K562 (cell line): ENCODE measurements at regions not wholly inside any gene's neighbourhood (a gene's known extent, or its start where the extent isn't known, plus 50 kb on each side); places are given as distances from the start of the nearest gene placed in this dataset.

Source experiments
- ATAC-seq: fragments of 200-7000 bp; cut with Tn5 transposase; 3 replicates; pipeline ENCODE4 v1.9.1; 2020; ENCODE audit warnings: moderate library complexity
- BruUV-seq: library from RNA; stranded (reverse); fragments of 400-500 nt; replicated peaks from 2 replicates; lab custom pipeline; 2021; lab: Mats Ljungman, UMichigan
- CTCF ChIA-PET: fragments of 300-600 bp; formaldehyde crosslinking; extraction: SDS; loops from one replicate; lab custom pipeline; 2021; ENCODE audit warnings: low intra/inter-chr PET ratio; lab: Yijun Ruan, JAX
- POLR2A ChIA-PET: fragments of 300-600, 350-650 bp; sonication (Branson Sonifier 250); formaldehyde crosslinking; extraction: SDS; loops from one replicate; lab custom pipeline; 2021; ENCODE audit warnings: antibody characterized with exemption, inconsistent platforms; lab: Yijun Ruan, JAX
- DNase-seq, 4 experiments: peaks; one replicate each; pipeline versions ENCODE4 v3.0.0 to v3.0.0-alpha.2; 2011 to 2018; ENCODE audit warnings: low spot score in 3 of 4, mixed read lengths in 3 of 4; ENCODE audit errors: extremely low read depth in 1 of 4
- FAIRE-seq: peaks from 2 replicates; lab custom pipeline; 2011; peaks lifted over from hg19 to GRCh38; lab: Jason Lieb, UNC
- H2AFZ ChIP-seq: 2 replicates; pipeline ENCODE4 v1.6.0; 2011; ENCODE audit warnings: low read depth, low read length, control low read depth, inconsistent platforms
- H3K27ac ChIP-seq: fragments of 200-600 bp; 3 replicates; pipeline ENCODE4 v1.8.0; 2011; ENCODE audit warnings: low read depth, mild to moderate bottlenecking, control low read depth, inconsistent platforms, low read length, moderate library complexity, mixed read lengths; ENCODE audit errors: extremely low read depth
- H3K27me3 ChIP-seq, 2 experiments: fragments of 300-600 bp in 1 of 2; 2 replicates in 1 of 2; 3 replicates in 1 of 2; pipeline versions ENCODE4 v1.6.0 to v1.8.0; 2011; ENCODE audit warnings: inconsistent platforms in 2 of 2, low read length in 2 of 2, mild to moderate bottlenecking in 1 of 2, mixed read lengths in 1 of 2, moderate library complexity in 1 of 2; ENCODE audit not compliant: control insufficient read depth in 2 of 2, insufficient read depth in 2 of 2
- H3K36me3 ChIP-seq: fragments of 300-600 bp; 3 replicates; pipeline ENCODE4 v1.8.0; 2011; ENCODE audit warnings: mild to moderate bottlenecking, low read length, inconsistent platforms; ENCODE audit not compliant: control insufficient read depth, insufficient read depth
- H3K4me1 ChIP-seq, 2 experiments: fragments of 200-600 bp in 1 of 2; replicated peaks in 1 of 2; 2 replicates in 1 of 2; 3 replicates in 1 of 2; pipeline versions ENCODE4 v1.5.1 to v1.8.0; 2011; ENCODE audit warnings: inconsistent platforms in 2 of 2, low read length in 2 of 2, mild to moderate bottlenecking in 1 of 2, mixed read lengths in 1 of 2, moderate library complexity in 1 of 2; ENCODE audit not compliant: control insufficient read depth in 2 of 2, insufficient read depth in 2 of 2
- H3K4me2 ChIP-seq: 2 replicates; pipeline ENCODE4 v1.6.1; 2011; ENCODE audit warnings: low read length, control low read depth, inconsistent platforms, mixed read lengths; ENCODE audit not compliant: insufficient read depth
- H3K4me3 ChIP-seq: fragments of 200-600 bp; sonication (generic), shearing (Covaris generic); 2 replicates; pipeline ENCODE4 v1.5.1; 2016; ENCODE audit warnings: control low read depth, inconsistent platforms
- H3K79me2 ChIP-seq: fragments of 200-600 bp; 3 replicates; pipeline ENCODE4 v1.8.0; 2011; ENCODE audit warnings: low read length, inconsistent platforms; ENCODE audit not compliant: control insufficient read depth, insufficient read depth
- H3K9ac ChIP-seq, 2 experiments: 2 replicates each; pipeline versions ENCODE4 v1.6.0 to v1.6.1; 2011; ENCODE audit warnings: low read depth in 2 of 2, low read length in 2 of 2, control low read depth in 1 of 2, inconsistent platforms in 1 of 2, mild to moderate bottlenecking in 1 of 2, mixed read lengths in 1 of 2; ENCODE audit not compliant: insufficient read depth in 1 of 2
- H3K9me1 ChIP-seq: one replicate; pipeline ENCODE4 v1.6.0; 2011; ENCODE audit warnings: inconsistent platforms, mild to moderate bottlenecking, low read length, moderate library complexity; ENCODE audit not compliant: control insufficient read depth, insufficient read depth
- H3K9me3 ChIP-seq: replicated peaks from 2 replicates; pipeline ENCODE4 v1.5.1; 2011; ENCODE audit warnings: low read depth, low read length, inconsistent platforms; ENCODE audit not compliant: control insufficient read depth, insufficient read depth
- H4K20me1 ChIP-seq: replicated peaks from 2 replicates; pipeline ENCODE4 v1.6.1; 2011; ENCODE audit warnings: low read length, inconsistent platforms, mixed read lengths; ENCODE audit not compliant: control insufficient read depth, insufficient read depth
- PATZ1 ChIP-seq: fragments of 250-450 bp; sonication (Bioruptor Pico); IDR thresholded peaks from 2 replicates; pipeline ENCODE4 v1.5.0; 2020; ENCODE audit warnings: mild to moderate bottlenecking, borderline replicate concordance
- RERE ChIP-seq: sonication (generic); formaldehyde crosslinking; IDR thresholded peaks from 2 replicates; pipeline ENCODE4 v1.8.0; 2023; ENCODE audit warnings: missing genetic modification reagents, mild to moderate bottlenecking, borderline replicate concordance
- ZFP36 ChIP-seq: fragments of 150-350 bp; IDR thresholded peaks from 2 replicates; pipeline ENCODE4 v1.6.1; 2018; ENCODE audit warnings: low read length, low read depth; ENCODE audit not compliant: partially characterized antibody
- WGBS: fragments of 100-300 bp; shearing (Covaris generic); methylation state at CpG from one replicate; pipeline ENCODE4 v1.1.6; 2016; ENCODE audit warnings: low coverage, mixed read lengths; ENCODE audit not compliant: insufficient coverage; ENCODE audit errors: missing lambda C conversion rate; 5-methylcytosine and 5-hydroxymethylcytosine counted together
- in situ Hi-C: fragments of 300-500 bp; cut with MboI; formaldehyde crosslinking; loops from 4 replicates; pipeline ENCODE4 v1.15.0; 2018; ENCODE audit warnings: inconsistent platforms, mixed read lengths
- intact Hi-C: fragments of 100-400 bp; cut with micrococcal nuclease; formaldehyde crosslinking; loops from 2 replicates; pipeline ENCODE4 v1.14.2; 2022

GRCh38 chr11:91786097-91786496 is 438.5 kb upstream of the FAT3 start (continued):
- no peak for TF ChIP-seq RERE (CRISPR knock-in tag)

- Histone ChIP-seq H3K4me2 (no peak overlapping the region), H3K27ac (no peak overlapping the region), H2AFZ (no peak overlapping the region), H3K36me3 (no peaks in the 10 kb centered on the region)
- WGBS: 25% methylated on average over 2 of the region's 2 CpGs
- no peak for FAIRE-seq
- POLR2A ChIA-PET: no interaction called here
- no peak for ATAC-seq
- intact Hi-C loops: no loop called here
- no peak for DNase-seq
- no peak for TF ChIP-seq PATZ1 (CRISPR knock-in tag)
- TF ChIP-seq ZFP36: peak; percentile 78
- TF ChIP-seq, all 486 proteins: peak for 1
- CTCF ChIA-PET: no interaction called here
- Histone ChIP-seq H3K79me2 (no peaks in the 10 kb centered on the region), H3K9me1 (no peaks in the 10 kb centered on the region), H3K9ac (no peak overlapping the region), H3K4me1 (no peaks in the 10 kb centered on the region), H4K20me1 (no peaks in the 10 kb centered on the region), H3K9me3 (peaks cover 9% of the 10 kb centered on the region), H3K27me3 (no peaks in the 10 kb centered on the region), H3K4me3 (no peak overlapping the region)
- no TSS peak for BruUV-seq
- in situ Hi-C loops: no loop called here
Observed at GRCh38 chr11:91783173-91783572, 441.4 kb upstream of the FAT3 start.
